Activated CD4-positive, alpha-beta memory T cell treated with anti-CD3 and anti-CD28 coated beads, Interleukin-2, amount 10 ng/mL, durations not matched to agents 7 days and 5 days (primary cell): ENCODE measurements at regions not wholly inside any gene's neighbourhood (a gene's known extent, or its start where the extent isn't known, plus 50 kb on each side); places are given as distances from the start of the nearest gene placed in this dataset.

ENCODE experiments used
- CTCF ChIA-PET: fragments of 350-600 bp; sonication (Branson Sonifier 250); formaldehyde crosslinking; loops from one replicate; lab custom pipeline; 2021; ENCODE audit warnings: antibody characterized with exemption, inconsistent platforms; lab: Charles Lee
- POLR2A ChIA-PET: fragments of 350-600 bp; sonication (Branson Sonifier 250); formaldehyde crosslinking; loops from one replicate; lab custom pipeline; 2021; ENCODE audit warnings: antibody characterized with exemption; lab: Charles Lee
- DNase-seq: peaks from one replicate; pipeline ENCODE4 v3.0.0-alpha.2; 2020
- H3K27ac Mint-ChIP-seq: one replicate; pipeline ENCODE4 v1.8.0; 2021; ENCODE audit warnings: mild to moderate bottlenecking, mixed read lengths
- H3K27me3 Mint-ChIP-seq: one replicate; pipeline ENCODE4 v1.8.0; 2021; ENCODE audit warnings: mixed read lengths
- H3K36me3 Mint-ChIP-seq: one replicate; pipeline ENCODE4 v1.8.0; 2021; ENCODE audit warnings: low read depth, mixed read lengths
- H3K4me1 Mint-ChIP-seq: one replicate; pipeline ENCODE4 v1.8.0; 2021; ENCODE audit warnings: mixed read lengths
- H3K4me3 Mint-ChIP-seq: one replicate; pipeline ENCODE4 v1.8.0; 2021; ENCODE audit warnings: mild to moderate bottlenecking, mixed read lengths
- H3K9me3 Mint-ChIP-seq: one replicate; pipeline ENCODE4 v1.8.0; 2021; ENCODE audit warnings: mixed read lengths

GRCh38 chr18:25896956-25897355, 193.5 kb downstream of the SS18 start:
- no peak overlapping the region for H3K4me3 Mint-ChIP-seq
- no peak for DNase-seq
- no peak overlapping the region for H3K27ac Mint-ChIP-seq
- CTCF ChIA-PET = no interaction called here
- no peaks in the 10 kb centered on the region for H3K4me1 Mint-ChIP-seq
- POLR2A ChIA-PET = no interaction called here
- no peaks in the 10 kb centered on the region for H3K36me3 Mint-ChIP-seq
- peaks cover 3% of the 10 kb centered on the region for H3K27me3 Mint-ChIP-seq
- H3K9me3 Mint-ChIP-seq = no peaks in the 10 kb centered on the region

- no peak overlapping the region for H3K4me3 Mint-ChIP-seq
- H3K27ac Mint-ChIP-seq = no peak overlapping the region
- CTCF ChIA-PET = no interaction called here
- H3K36me3 Mint-ChIP-seq = no peaks in the 10 kb centered on the region
- no peaks in the 10 kb centered on the region for H3K9me3 Mint-ChIP-seq
- H3K4me1 Mint-ChIP-seq = no peaks in the 10 kb centered on the region
- POLR2A ChIA-PET = no interaction called here
- peak; percentile 18 for DNase-seq
- peaks cover 3% of the 10 kb centered on the region for H3K27me3 Mint-ChIP-seq
These were observed 194.1 kb downstream of the SS18 start for GRCh38 chr18:25896178-25896780.

- Mint-ChIP-seq H3K36me3 (no peaks in the 10 kb centered on the region), H3K27ac (no peak overlapping the region), H3K4me1 (no peaks in the 10 kb centered on the region), H3K4me3 (no peak overlapping the region), H3K27me3 (peaks cover 3% of the 10 kb centered on the region), H3K9me3 (no peaks in the 10 kb centered on the region)
- ChIA-PET CTCF (interaction anchor here (0.9 kb wide), 1 partner anchor 10 kb away, joined by 3 read pairs; no protein-coding TSS in a partner anchor), POLR2A (no interaction called here)
- no peak for DNase-seq
These were observed 194.9 kb downstream of the SS18 start for GRCh38 chr18:25895518-25895917.

GRCh38 chr18:25886283-25886682, 204.1 kb downstream of the SS18 start:
- H3K27me3 Mint-ChIP-seq = peaks cover 1% of the 10 kb centered on the region
- no peak for DNase-seq
- H3K4me3 Mint-ChIP-seq = no peak overlapping the region
- no peaks in the 10 kb centered on the region for H3K36me3 Mint-ChIP-seq
- no peak overlapping the region for H3K27ac Mint-ChIP-seq
- no peaks in the 10 kb centered on the region for H3K4me1 Mint-ChIP-seq
- no peaks in the 10 kb centered on the region for H3K9me3 Mint-ChIP-seq
- ChIA-PET POLR2A (no interaction called here), CTCF (no interaction called here)

GRCh38 chr18:25883091-25883490, 207.3 kb downstream of the SS18 start:
- CTCF ChIA-PET = no interaction called here
- POLR2A ChIA-PET = no interaction called here
- no peaks in the 10 kb centered on the region for H3K4me1 Mint-ChIP-seq
- no peak overlapping the region for H3K27ac Mint-ChIP-seq
- no peaks in the 10 kb centered on the region for H3K27me3 Mint-ChIP-seq
- no peak overlapping the region for H3K4me3 Mint-ChIP-seq
- no peak for DNase-seq
- no peaks in the 10 kb centered on the region for H3K9me3 Mint-ChIP-seq
- no peaks in the 10 kb centered on the region for H3K36me3 Mint-ChIP-seq

GRCh38 chr18:25881149-25881548, 209.3 kb downstream of the SS18 start:
- H3K27ac Mint-ChIP-seq = no peak overlapping the region
- no peaks in the 10 kb centered on the region for H3K36me3 Mint-ChIP-seq
- ChIA-PET POLR2A (no interaction called here), CTCF (no interaction called here)
- no peak overlapping the region for H3K4me3 Mint-ChIP-seq
- H3K4me1 Mint-ChIP-seq = no peaks in the 10 kb centered on the region
- no peaks in the 10 kb centered on the region for H3K9me3 Mint-ChIP-seq
- DNase-seq = no peak
- H3K27me3 Mint-ChIP-seq = no peaks in the 10 kb centered on the region

GRCh38 chr18:25880441-25880840, 210.0 kb downstream of the SS18 start:
- H3K4me3 Mint-ChIP-seq = no peak overlapping the region
- POLR2A ChIA-PET = no interaction called here
- H3K36me3 Mint-ChIP-seq = no peaks in the 10 kb centered on the region
- CTCF ChIA-PET = no interaction called here
- no peak overlapping the region for H3K27ac Mint-ChIP-seq
- DNase-seq = no peak
- H3K4me1 Mint-ChIP-seq = no peaks in the 10 kb centered on the region
- no peaks in the 10 kb centered on the region for H3K27me3 Mint-ChIP-seq
- H3K9me3 Mint-ChIP-seq = no peaks in the 10 kb centered on the region

- ChIA-PET POLR2A (no interaction called here), CTCF (no interaction called here)
- H3K27ac Mint-ChIP-seq = no peak overlapping the region
- no peaks in the 10 kb centered on the region for H3K36me3 Mint-ChIP-seq
- H3K9me3 Mint-ChIP-seq = no peaks in the 10 kb centered on the region
- no peaks in the 10 kb centered on the region for H3K4me1 Mint-ChIP-seq
- H3K4me3 Mint-ChIP-seq = no peak overlapping the region
- no peaks in the 10 kb centered on the region for H3K27me3 Mint-ChIP-seq
- no peak for DNase-seq
These were observed 214.0 kb downstream of the SS18 start for GRCh38 chr18:25876330-25876948.

GRCh38 chr18:25875551-25876240, 214.7 kb downstream of the SS18 start:
- Mint-ChIP-seq H3K36me3 (no peaks in the 10 kb centered on the region), H3K9me3 (no peaks in the 10 kb centered on the region), H3K4me3 (no peak overlapping the region), H3K27me3 (no peaks in the 10 kb centered on the region), H3K4me1 (no peaks in the 10 kb centered on the region), H3K27ac (no peak overlapping the region)
- ChIA-PET CTCF (no interaction called here), POLR2A (no interaction called here)
- DNase-seq = no peak

- DNase-seq = no peak
- H3K4me1 Mint-ChIP-seq = no peaks in the 10 kb centered on the region
- no peaks in the 10 kb centered on the region for H3K36me3 Mint-ChIP-seq
- ChIA-PET POLR2A (no interaction called here), CTCF (no interaction called here)
- H3K9me3 Mint-ChIP-seq = peaks cover 3% of the 10 kb centered on the region
- no peak overlapping the region for H3K4me3 Mint-ChIP-seq
- no peaks in the 10 kb centered on the region for H3K27me3 Mint-ChIP-seq
- no peak overlapping the region for H3K27ac Mint-ChIP-seq
These were observed 216.6 kb downstream of the SS18 start for GRCh38 chr18:25873833-25874232.

GRCh38 chr18:25866331-25866730, 224.1 kb downstream of the SS18 start:
- CTCF ChIA-PET = no interaction called here
- H3K27ac Mint-ChIP-seq = no peak overlapping the region
- no peaks in the 10 kb centered on the region for H3K4me1 Mint-ChIP-seq
- peaks cover 2% of the 10 kb centered on the region for H3K27me3 Mint-ChIP-seq
- H3K9me3 Mint-ChIP-seq = peaks cover 3% of the 10 kb centered on the region
- no peak for DNase-seq
- no peak overlapping the region for H3K4me3 Mint-ChIP-seq
- POLR2A ChIA-PET = no interaction called here
- no peaks in the 10 kb centered on the region for H3K36me3 Mint-ChIP-seq

GRCh38 chr18:25862881-25863600, 227.4 kb downstream of the SS18 start:
- CTCF ChIA-PET = no interaction called here
- POLR2A ChIA-PET = no interaction called here
- Mint-ChIP-seq H3K9me3 (no peaks in the 10 kb centered on the region), H3K4me1 (no peaks in the 10 kb centered on the region), H3K36me3 (no peaks in the 10 kb centered on the region), H3K4me3 (no peak overlapping the region), H3K27me3 (peaks cover 2% of the 10 kb centered on the region), H3K27ac (no peak overlapping the region)
- DNase-seq = no peak

GRCh38 chr18:25853691-25854433, 236.6 kb downstream of the SS18 start:
- POLR2A ChIA-PET = no interaction called here
- Mint-ChIP-seq H3K27ac (no peak overlapping the region), H3K27me3 (no peaks in the 10 kb centered on the region), H3K9me3 (no peaks in the 10 kb centered on the region), H3K4me1 (no peaks in the 10 kb centered on the region), H3K4me3 (no peak overlapping the region), H3K36me3 (no peaks in the 10 kb centered on the region)
- CTCF ChIA-PET = no interaction called here
- no peak for DNase-seq
